ENCODE measurements at regions not wholly inside any gene's neighbourhood (a gene's known extent, or its start where the extent isn't known, plus 50 kb on each side); places are given as distances from the start of the nearest gene placed in this dataset.

DNA sequence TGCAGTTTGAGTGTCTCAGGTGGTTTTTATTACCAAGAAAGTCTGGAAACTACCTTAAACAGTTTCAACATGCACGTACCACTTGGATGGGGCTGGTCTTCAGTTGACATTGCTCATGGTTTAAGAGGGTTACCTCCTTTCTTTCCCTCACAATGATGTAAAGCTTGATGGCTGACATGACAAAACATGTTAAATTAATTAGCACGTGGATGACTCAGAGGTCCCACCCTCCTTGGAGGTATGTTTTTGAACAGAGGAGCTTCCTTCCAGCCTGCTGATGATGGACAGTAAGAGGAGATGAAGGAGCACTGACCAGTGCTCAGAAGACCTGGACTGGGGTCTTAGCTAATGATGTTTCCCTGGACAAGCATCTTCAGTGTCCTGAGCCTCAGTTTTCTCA is 322.3 kb upstream of the PODXL start:
- H3K27ac ChIP-seq (ENCODE audit: low read depth, low read length), result no peak overlapping the region
- no peak overlapping the region for H3K4me3 ChIP-seq (ENCODE audit: low read length)
- no peaks in the 10 kb centered on the region for H3K27me3 ChIP-seq (ENCODE audit: control insufficient read depth, insufficient read depth, low read length)
- no peaks in the 10 kb centered on the region for H3K4me1 ChIP-seq (ENCODE audit: control insufficient read depth, insufficient read depth, low read length)
- H3K9ac ChIP-seq (ENCODE audit: low read length), result no peak overlapping the region
- H3K36me3 ChIP-seq (ENCODE audit: control insufficient read depth, insufficient read depth, low read length), result no peaks in the 10 kb centered on the region

DNA sequence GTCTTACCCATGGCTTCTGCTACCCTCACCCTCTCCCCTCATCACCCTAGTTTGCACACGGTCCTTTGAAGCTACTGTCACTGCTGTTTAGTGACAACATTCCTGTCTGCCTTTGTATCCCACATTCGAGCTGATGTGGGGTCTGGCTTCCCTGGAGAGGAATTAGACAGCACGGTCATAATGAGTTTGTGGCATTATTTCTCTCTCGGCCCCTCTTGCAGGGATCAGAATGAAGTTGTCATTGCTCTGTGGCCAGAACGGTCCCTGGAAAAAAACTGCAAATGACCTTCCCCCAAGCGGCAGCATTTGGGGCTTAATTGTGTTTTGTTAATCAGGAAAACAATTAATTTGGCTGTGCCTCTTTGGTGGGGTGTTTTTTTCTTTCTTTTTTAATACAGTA is 317.2 kb upstream of the PODXL start:
- H3K27ac ChIP-seq (ENCODE audit: low read depth, low read length), result no peak overlapping the region
- peaks cover 3% of the 10 kb centered on the region for H3K27me3 ChIP-seq (ENCODE audit: control insufficient read depth, insufficient read depth, low read length)
- no peaks in the 10 kb centered on the region for H3K4me1 ChIP-seq (ENCODE audit: control insufficient read depth, insufficient read depth, low read length)
- H3K4me3 ChIP-seq (ENCODE audit: low read length), result no peak overlapping the region
- H3K9ac ChIP-seq (ENCODE audit: low read length), result no peak overlapping the region
- no peaks in the 10 kb centered on the region for H3K36me3 ChIP-seq (ENCODE audit: control insufficient read depth, insufficient read depth, low read length)

DNA sequence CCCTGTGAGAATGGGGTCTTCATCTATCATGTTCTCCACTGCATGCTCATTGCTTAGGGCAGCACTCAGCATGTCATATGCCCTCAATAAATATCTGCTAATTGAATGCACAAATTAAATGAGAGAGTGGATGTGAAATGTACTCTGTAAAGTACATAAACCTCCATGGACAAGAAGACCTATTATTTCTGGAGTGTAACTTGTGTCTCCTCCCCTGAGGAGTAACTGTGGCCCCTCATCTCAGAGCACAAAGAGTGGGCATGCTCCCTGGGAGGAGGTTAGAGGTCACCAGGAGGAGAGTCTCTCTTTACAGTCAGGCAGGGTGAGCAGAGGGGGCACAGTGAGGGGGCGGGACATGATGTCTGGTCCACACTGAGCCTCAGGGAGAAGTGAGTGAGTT is 313.6 kb upstream of the PODXL start:
- Histone ChIP-seq H3K36me3 (ENCODE audit: control insufficient read depth, insufficient read depth, low read length) (no peaks in the 10 kb centered on the region), H3K9ac (ENCODE audit: low read length) (no peak overlapping the region), H3K4me3 (ENCODE audit: low read length) (no peak overlapping the region), H3K27ac (ENCODE audit: low read depth, low read length) (no peak overlapping the region), H3K4me1 (ENCODE audit: control insufficient read depth, insufficient read depth, low read length) (no peaks in the 10 kb centered on the region), H3K27me3 (ENCODE audit: control insufficient read depth, insufficient read depth, low read length) (peaks cover 3% of the 10 kb centered on the region)

DNA sequence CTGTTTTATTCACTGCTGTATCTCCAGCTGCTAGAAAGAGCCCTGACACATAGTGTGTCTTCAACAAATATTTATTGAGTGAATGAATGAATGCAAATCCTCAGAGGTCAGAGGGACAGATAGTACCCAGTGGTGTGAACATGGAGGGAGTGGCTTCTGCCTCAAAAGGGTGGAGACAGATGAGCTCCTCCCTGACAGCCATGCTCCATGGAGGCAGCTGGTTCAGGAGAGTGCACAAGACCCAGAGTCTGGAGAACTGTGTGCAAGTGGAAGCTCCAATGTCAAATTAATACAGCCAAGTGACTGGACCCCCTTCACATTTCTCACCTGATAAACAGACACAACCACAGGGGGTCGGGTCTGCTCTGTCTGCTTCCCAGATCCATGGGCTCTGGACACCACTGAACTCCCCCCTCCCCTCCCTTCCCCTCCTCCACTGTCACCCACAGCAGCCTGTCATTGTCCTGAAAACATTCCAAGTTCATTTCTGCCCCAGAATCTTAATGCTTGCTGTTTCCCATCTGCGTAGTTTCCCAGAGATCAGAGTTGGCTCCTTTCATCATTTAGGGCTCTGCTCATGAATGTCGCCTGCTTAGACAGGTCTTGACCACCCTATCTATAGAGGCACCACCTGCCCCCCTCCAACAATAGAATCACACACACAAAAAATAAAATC is 312.9 kb upstream of the PODXL start:
- Histone ChIP-seq H3K4me3 (ENCODE audit: low read length) (no peak overlapping the region), H3K4me1 (ENCODE audit: control insufficient read depth, insufficient read depth, low read length) (no peaks in the 10 kb centered on the region), H3K36me3 (ENCODE audit: control insufficient read depth, insufficient read depth, low read length) (no peaks in the 10 kb centered on the region), H3K27ac (ENCODE audit: low read depth, low read length) (no peak overlapping the region), H3K9ac (ENCODE audit: low read length) (no peak overlapping the region), H3K27me3 (ENCODE audit: control insufficient read depth, insufficient read depth, low read length) (peaks cover 3% of the 10 kb centered on the region)

DNA sequence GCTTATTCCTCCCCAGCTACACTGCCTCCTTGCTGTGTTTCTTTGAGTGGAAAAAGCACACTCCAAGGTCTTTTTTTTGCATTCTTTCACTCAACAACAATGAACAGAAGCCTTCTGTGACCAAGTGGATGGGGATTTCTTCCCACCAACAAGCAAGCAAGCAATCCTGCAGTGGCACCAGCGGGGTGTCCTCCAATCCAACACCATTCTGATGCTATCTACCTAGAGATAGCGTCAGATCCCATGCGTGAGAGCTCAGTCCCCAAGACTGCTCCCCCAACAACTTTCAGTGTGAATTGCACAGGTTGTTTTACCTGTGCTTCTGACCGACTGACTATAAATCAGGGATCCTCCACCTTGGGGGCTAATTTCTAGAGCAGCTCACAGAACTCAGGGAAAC is 311.0 kb upstream of the PODXL start:
- Histone ChIP-seq H3K27ac (ENCODE audit: low read depth, low read length) (no peak overlapping the region), H3K4me3 (ENCODE audit: low read length) (no peak overlapping the region), H3K9ac (ENCODE audit: low read length) (no peak overlapping the region), H3K27me3 (ENCODE audit: control insufficient read depth, insufficient read depth, low read length) (peaks cover 3% of the 10 kb centered on the region), H3K36me3 (ENCODE audit: control insufficient read depth, insufficient read depth, low read length) (no peaks in the 10 kb centered on the region), H3K4me1 (ENCODE audit: control insufficient read depth, insufficient read depth, low read length) (no peaks in the 10 kb centered on the region)

DNA sequence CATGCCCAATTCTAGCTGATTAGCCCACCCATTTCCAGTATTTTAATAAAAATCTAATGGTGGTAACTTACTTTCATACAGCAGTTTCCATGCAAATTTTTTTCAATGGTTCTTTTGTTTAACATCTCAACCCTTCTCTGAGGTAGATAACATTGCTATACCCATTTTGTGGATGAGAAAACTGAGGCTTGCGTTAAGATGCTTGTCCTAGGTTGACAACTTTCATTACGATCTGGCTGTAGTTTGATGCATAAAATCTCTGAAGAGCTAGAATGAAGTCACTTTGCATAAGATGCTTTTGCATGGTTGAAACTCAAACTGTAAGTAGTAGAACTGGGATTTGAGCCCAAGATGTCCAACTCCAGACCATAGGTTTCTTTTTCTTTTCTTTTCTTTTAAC is 309.5 kb upstream of the PODXL start:
- H3K27me3 ChIP-seq (ENCODE audit: control insufficient read depth, insufficient read depth, low read length), result peaks cover 3% of the 10 kb centered on the region
- H3K9ac ChIP-seq (ENCODE audit: low read length), result no peak overlapping the region
- H3K27ac ChIP-seq (ENCODE audit: low read depth, low read length), result no peak overlapping the region
- no peaks in the 10 kb centered on the region for H3K36me3 ChIP-seq (ENCODE audit: control insufficient read depth, insufficient read depth, low read length)
- H3K4me3 ChIP-seq (ENCODE audit: low read length), result no peak overlapping the region
- H3K4me1 ChIP-seq (ENCODE audit: control insufficient read depth, insufficient read depth, low read length), result no peaks in the 10 kb centered on the region

DNA sequence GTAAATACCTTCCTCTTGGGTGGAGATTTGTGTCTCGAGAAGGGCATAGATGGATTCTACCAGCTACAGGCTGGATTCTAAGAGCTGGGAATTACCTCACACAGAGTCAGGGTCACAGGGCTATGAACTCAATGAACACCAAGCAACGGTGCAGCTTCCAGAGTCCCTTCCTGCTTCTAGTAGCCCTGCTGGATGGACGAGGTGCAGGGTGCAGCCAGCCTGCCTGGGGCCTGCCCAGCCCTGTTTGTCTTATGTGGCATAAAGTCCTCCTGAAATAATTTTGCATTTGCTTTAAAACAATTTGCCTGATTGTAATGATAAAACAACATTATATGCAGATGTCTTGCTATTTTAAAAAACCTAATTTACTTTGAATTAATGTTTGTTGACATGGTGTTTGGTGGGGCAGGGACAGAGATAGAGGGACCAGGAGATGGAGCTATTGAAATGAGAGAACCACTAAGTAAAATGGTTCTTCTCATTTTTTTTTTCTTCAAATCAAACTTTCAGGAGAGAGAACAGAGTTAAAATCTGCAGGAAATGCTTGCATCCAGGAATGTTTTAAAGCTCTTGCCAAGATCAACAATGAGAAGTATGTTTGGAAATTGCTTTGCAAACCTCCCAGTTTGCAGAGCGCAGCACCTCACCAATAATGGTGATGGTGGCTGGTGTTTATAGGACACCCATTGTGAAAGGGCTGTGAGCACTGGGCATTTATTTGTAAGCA is 305.4 kb upstream of the PODXL start:
- no peak overlapping the region for H3K4me3 ChIP-seq (ENCODE audit: low read length)

DNA sequence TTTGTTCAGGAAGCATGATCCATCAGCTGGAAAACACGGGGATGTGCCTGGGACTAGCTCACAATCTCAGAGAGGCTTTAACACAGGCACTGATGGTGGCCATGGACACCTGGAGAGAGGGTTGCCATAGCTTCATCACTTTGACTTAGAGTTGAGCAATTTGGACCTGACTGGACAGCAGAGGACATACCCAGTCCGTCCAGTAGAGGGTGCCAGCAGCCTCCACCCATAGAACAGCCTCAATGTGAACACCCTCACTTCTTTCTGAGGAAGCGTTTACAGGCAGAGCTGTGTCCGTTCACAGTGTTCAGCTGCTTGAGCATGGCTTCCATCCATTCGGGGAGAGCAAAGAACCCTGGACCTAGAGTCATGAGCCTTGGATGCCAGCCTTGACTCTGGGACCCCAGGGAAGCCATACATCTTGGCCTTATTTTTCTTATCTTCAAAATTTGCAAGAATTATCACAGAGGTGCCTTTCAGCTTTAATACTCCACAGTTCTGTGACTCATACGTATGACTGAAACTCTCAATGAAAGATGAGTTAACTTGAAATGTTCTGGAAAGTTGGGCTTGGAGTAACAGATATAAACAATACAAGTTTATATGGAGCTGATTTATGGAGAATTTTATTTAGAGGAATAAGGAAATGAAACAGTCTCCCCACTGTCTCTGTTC is 302.9 kb upstream of the PODXL start:
- H3K27ac ChIP-seq (ENCODE audit: low read depth, low read length), result peak overlapping the region; percentile 45
- H3K4me3 ChIP-seq (ENCODE audit: low read length), result no peak overlapping the region
- no peaks in the 10 kb centered on the region for H3K36me3 ChIP-seq (ENCODE audit: control insufficient read depth, insufficient read depth, low read length)
- no peaks in the 10 kb centered on the region for H3K27me3 ChIP-seq (ENCODE audit: control insufficient read depth, insufficient read depth, low read length)
- no peak overlapping the region for H3K9ac ChIP-seq (ENCODE audit: low read length)
- H3K4me1 ChIP-seq (ENCODE audit: control insufficient read depth, insufficient read depth, low read length), result peaks cover 2% of the 10 kb centered on the region

More for the DNA sequence above, 305.4 kb upstream of the PODXL start:
- Histone ChIP-seq H3K4me1 (ENCODE audit: control insufficient read depth, insufficient read depth, low read length) (peaks cover 2% of the 10 kb centered on the region), H3K9ac (ENCODE audit: low read length) (no peak overlapping the region), H3K27ac (ENCODE audit: low read depth, low read length) (no peak overlapping the region), H3K36me3 (ENCODE audit: control insufficient read depth, insufficient read depth, low read length) (no peaks in the 10 kb centered on the region), H3K27me3 (ENCODE audit: control insufficient read depth, insufficient read depth, low read length) (no peaks in the 10 kb centered on the region)

DNA sequence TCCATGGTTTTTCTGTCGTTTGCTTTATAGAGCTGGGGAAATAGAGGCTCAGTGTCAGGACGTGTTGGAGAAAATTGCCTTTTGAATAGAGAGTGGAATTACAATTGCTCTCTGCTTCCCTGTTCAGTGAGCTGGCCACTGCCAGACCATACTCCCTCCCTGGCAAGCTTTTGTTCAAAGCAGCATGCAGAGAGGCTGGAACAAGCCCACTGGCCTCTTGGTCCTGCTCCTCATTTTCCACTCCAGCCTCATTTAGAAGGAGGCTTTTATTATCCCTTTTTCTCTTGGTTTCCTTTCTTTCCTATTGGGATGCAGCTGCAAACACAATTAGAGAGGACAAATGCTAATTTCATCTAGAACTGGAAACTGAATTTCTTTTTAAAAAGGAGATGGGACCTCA is 302.2 kb upstream of the PODXL start:
- peaks cover 2% of the 10 kb centered on the region for H3K4me1 ChIP-seq (ENCODE audit: control insufficient read depth, insufficient read depth, low read length)
- no peaks in the 10 kb centered on the region for H3K36me3 ChIP-seq (ENCODE audit: control insufficient read depth, insufficient read depth, low read length)
- no peak overlapping the region for H3K9ac ChIP-seq (ENCODE audit: low read length)
- no peak overlapping the region for H3K27ac ChIP-seq (ENCODE audit: low read depth, low read length)
- no peaks in the 10 kb centered on the region for H3K27me3 ChIP-seq (ENCODE audit: control insufficient read depth, insufficient read depth, low read length)
- no peak overlapping the region for H3K4me3 ChIP-seq (ENCODE audit: low read length)

DNA sequence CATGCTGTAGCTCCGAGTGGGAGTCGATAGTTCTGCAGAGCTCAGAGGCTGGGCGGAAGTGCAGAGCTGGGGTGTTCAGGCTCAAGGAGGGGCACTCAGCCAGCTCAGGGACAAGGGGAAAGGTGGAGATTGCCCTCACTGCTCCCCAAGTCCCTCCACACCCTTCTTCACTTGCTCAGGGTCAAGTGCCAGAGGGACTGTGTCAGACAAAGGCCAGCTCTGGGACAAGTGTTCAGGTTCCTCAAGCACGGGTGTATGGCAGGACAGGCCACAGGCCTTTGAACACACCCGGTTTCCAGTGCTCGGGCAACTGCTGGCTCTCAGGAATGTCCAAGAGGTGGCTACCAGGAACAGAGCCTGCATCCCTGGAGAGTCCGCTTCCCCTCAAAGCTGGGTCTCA is 293.0 kb upstream of the PODXL start:
- peaks cover 10% of the 10 kb centered on the region for H3K4me1 ChIP-seq (ENCODE audit: control insufficient read depth, insufficient read depth, low read length)
- no peak overlapping the region for H3K27ac ChIP-seq (ENCODE audit: low read depth, low read length)
- H3K27me3 ChIP-seq (ENCODE audit: control insufficient read depth, insufficient read depth, low read length), result no peaks in the 10 kb centered on the region
- no peak overlapping the region for H3K4me3 ChIP-seq (ENCODE audit: low read length)
- no peak overlapping the region for H3K9ac ChIP-seq (ENCODE audit: low read length)
- no peaks in the 10 kb centered on the region for H3K36me3 ChIP-seq (ENCODE audit: control insufficient read depth, insufficient read depth, low read length)

DNA sequence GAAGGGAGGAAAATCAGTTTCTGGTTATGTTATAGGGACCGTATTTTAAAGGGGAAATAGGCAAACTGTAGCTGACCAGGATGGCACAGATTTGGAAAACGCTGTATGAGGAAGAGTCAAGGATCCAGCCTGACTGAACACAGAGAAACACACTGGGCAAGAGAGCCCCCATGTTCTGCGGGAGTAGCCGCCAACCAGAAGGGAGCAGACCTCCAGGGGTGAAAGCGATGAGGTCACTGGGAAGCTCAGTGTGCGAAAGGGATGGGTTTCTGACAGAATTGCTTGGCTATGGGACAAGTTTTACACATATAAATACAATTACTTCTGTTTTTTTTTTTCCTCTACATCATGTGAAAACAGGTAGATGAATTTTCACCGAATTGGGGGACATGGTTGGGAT is 291.6 kb upstream of the PODXL start:
- peaks cover 19% of the 10 kb centered on the region for H3K4me1 ChIP-seq (ENCODE audit: control insufficient read depth, insufficient read depth, low read length)
- H3K4me3 ChIP-seq (ENCODE audit: low read length), result no peak overlapping the region
- no peak overlapping the region for H3K9ac ChIP-seq (ENCODE audit: low read length)
- no peak overlapping the region for H3K27ac ChIP-seq (ENCODE audit: low read depth, low read length)
- no peaks in the 10 kb centered on the region for H3K27me3 ChIP-seq (ENCODE audit: control insufficient read depth, insufficient read depth, low read length)
- H3K36me3 ChIP-seq (ENCODE audit: control insufficient read depth, insufficient read depth, low read length), result no peaks in the 10 kb centered on the region

DNA sequence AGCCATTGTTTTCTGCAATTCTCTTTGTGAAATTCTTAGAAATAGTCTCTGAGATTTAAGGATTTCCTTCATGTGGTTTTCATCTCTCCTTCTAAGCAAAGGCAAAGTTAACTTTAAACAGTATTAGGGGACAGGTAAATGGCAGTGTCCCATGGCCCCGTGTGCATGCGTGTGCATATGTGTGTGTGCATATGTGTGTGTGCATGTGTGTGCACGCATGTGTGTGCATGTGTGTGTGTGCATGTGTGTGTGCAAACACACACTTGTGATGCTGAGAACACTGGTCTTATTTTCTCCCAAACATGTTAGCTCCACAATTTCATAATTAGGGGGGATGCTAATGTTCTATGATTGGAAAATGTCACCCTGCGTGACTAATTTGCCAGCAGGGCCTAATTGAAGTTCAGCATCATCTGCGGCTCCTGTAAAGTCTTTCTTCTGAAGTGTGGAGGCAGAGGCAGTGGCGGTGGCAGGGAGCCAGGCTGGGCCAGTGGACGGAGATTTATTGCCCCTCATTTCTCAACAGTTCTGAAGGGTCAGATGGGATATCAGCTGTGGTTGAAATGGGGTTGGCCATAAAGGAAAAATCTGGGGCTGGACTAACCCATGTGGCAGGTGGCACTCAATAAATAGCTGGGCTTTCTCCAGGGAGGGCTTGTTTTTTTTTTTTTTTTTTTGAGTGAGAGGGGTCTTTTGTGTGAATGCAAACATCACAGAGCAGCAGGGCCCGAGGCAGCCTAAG is 289.3 kb upstream of the PODXL start:
- Histone ChIP-seq H3K36me3 (ENCODE audit: control insufficient read depth, insufficient read depth, low read length) (no peaks in the 10 kb centered on the region), H3K9ac (ENCODE audit: low read length) (no peak overlapping the region), H3K27me3 (ENCODE audit: control insufficient read depth, insufficient read depth, low read length) (no peaks in the 10 kb centered on the region), H3K4me1 (ENCODE audit: control insufficient read depth, insufficient read depth, low read length) (peaks cover 14% of the 10 kb centered on the region), H3K27ac (ENCODE audit: low read depth, low read length) (no peak overlapping the region), H3K4me3 (ENCODE audit: low read length) (no peak overlapping the region)

All from rectal smooth muscle tissue (tissue), 1 donor.